GM12878 (cell line): ENCODE measurements at regions not wholly inside any gene's neighbourhood (a gene's known extent, or its start where the extent isn't known, plus 50 kb on each side); places are given as distances from the start of the nearest gene placed in this dataset.

Experiments
- ATAC-seq: fragments of 200-7000 bp; cut with Tn5 transposase; 3 replicates; pipeline ENCODE4 v1.9.1; 2020; ENCODE audit warnings: mild to moderate bottlenecking, moderate library complexity
- BruUV-seq: library from RNA; stranded (reverse); fragments of 400-500 nt; replicated peaks from 2 replicates; lab custom pipeline; 2021; lab: Mats Ljungman, UMichigan
- CTCF ChIA-PET: fragments of 300-600 bp; sonication (Branson Sonifier 250); formaldehyde crosslinking; extraction: SDS; loops from one replicate; lab custom pipeline; 2021; ENCODE audit warnings: inconsistent platforms; lab: Yijun Ruan, JAX
- POLR2A ChIA-PET: fragments of 350-600 bp; formaldehyde crosslinking; extraction: SDS; loops from one replicate; lab custom pipeline; 2021; ENCODE audit warnings: inconsistent platforms; lab: Charles Lee
- RAD21 ChIA-PET: fragments of 300-600 bp; sonication (Branson Sonifier 250); formaldehyde crosslinking; loops from one replicate; lab custom pipeline; 2023; ENCODE audit warnings: antibody characterized with exemption; ENCODE audit not compliant: unreplicated experiment; lab: Charles Lee
- SMC1A ChIA-PET: fragments of 300-600 bp; sonication (Branson Sonifier 250); formaldehyde crosslinking; loops from one replicate; lab custom pipeline; 2023; ENCODE audit not compliant: unreplicated experiment, uncharacterized antibody; lab: Charles Lee
- DNase-seq: peaks from one replicate; pipeline ENCODE4 v3.0.0-alpha.2; 2011; ENCODE audit warnings: low read depth, low spot score
- FAIRE-seq: peaks from 3 replicates; lab custom pipeline; 2011; peaks lifted over from hg19 to GRCh38; lab: Jason Lieb, UNC
- H2AFZ ChIP-seq: 2 replicates; pipeline ENCODE4 v1.6.0; 2011; ENCODE audit warnings: low read depth, low read length, control low read depth; ENCODE audit not compliant: control insufficient read depth
- H3K27ac ChIP-seq: 2 replicates; pipeline ENCODE4 v1.5.1; 2011; ENCODE audit warnings: control low read depth; ENCODE audit not compliant: control insufficient read depth, insufficient read depth
- H3K27me3 ChIP-seq, 2 experiments: replicated peaks in 1 of 2; 2 replicates each; pipeline versions ENCODE4 v1.6.0 to v1.6.1; 2011; ENCODE audit warnings: low read length in 1 of 2; ENCODE audit not compliant: control insufficient read depth in 2 of 2, insufficient read depth in 2 of 2
- H3K36me3 ChIP-seq, 2 experiments: 2 replicates each; pipeline ENCODE4 v1.5.1; 2011; ENCODE audit warnings: low read length in 1 of 2; ENCODE audit not compliant: control insufficient read depth in 2 of 2, insufficient read depth in 2 of 2
- H3K4me1 ChIP-seq: 2 replicates; pipeline ENCODE4 v1.6.1; 2011; ENCODE audit warnings: mild to moderate bottlenecking, low read length, moderate library complexity, mixed read lengths; ENCODE audit not compliant: control insufficient read depth, insufficient read depth
- H3K4me2 ChIP-seq: 2 replicates; pipeline ENCODE4 v1.6.0; 2011; ENCODE audit warnings: control low read depth; ENCODE audit not compliant: control insufficient read depth, insufficient read depth
- H3K4me3 ChIP-seq: fragments of 200-600 bp; sonication (generic); 2 replicates; pipeline ENCODE4 v1.5.1; 2016
- H3K79me2 ChIP-seq: 2 replicates; pipeline ENCODE4 v1.6.0; 2011; ENCODE audit warnings: low read length; ENCODE audit not compliant: control insufficient read depth, insufficient read depth
- H3K9ac ChIP-seq: 2 replicates; pipeline ENCODE4 v1.8.0; 2011; ENCODE audit warnings: low read length, control low read depth, mixed read lengths; ENCODE audit not compliant: control insufficient read depth, insufficient read depth
- H3K9me3 ChIP-seq: replicated peaks from 3 replicates; pipeline ENCODE4 v1.5.1; 2011; ENCODE audit warnings: mild to moderate bottlenecking, low read length; ENCODE audit not compliant: control insufficient read depth, insufficient read depth
- H4K20me1 ChIP-seq: 2 replicates; pipeline ENCODE4 v1.6.0; 2011; ENCODE audit not compliant: control insufficient read depth, insufficient read depth
- EP300 ChIP-seq, 2 experiments: fragments of 150-350 bp in 1 of 2; IDR thresholded peaks; 2 replicates each; pipeline ENCODE4 v1.6.1; 2011 to 2012; ENCODE audit warnings: low read depth in 2 of 2, low read length in 2 of 2, borderline replicate concordance in 1 of 2, improper control_type of control experiment in 1 of 2, inconsistent platforms in 1 of 2; ENCODE audit not compliant: control insufficient read depth in 1 of 2
- NR2C2 ChIP-seq: IDR thresholded peaks from 2 replicates; pipeline ENCODE4 v1.6.1; 2011; ENCODE audit warnings: borderline replicate concordance, low read depth; ENCODE audit not compliant: control insufficient read depth, insufficient read length
- WGBS: methylation state at CpG from one replicate; pipeline ENCODE4 v1.1.6; 2016; ENCODE audit warnings: low lambda C conversion rate; ENCODE audit not compliant: insufficient replicate concordance, insufficient coverage; ENCODE audit errors: missing lambda C conversion rate; 5-methylcytosine and 5-hydroxymethylcytosine counted together
- in situ Hi-C: fragments of 300-500 bp; cut with MboI; formaldehyde crosslinking; loops from 9 replicates; pipeline ENCODE4 v1.14.3; 2018; ENCODE audit warnings: mixed read lengths
- intact Hi-C: fragments of 100-400 bp; cut with micrococcal nuclease; formaldehyde crosslinking; loops from one replicate; pipeline ENCODE4 v1.14.2; 2022; ENCODE audit not compliant: unreplicated experiment
- TF ChIP-seq, protein P1 (sequence below): fragments of 450-650 bp; formaldehyde crosslinking; IDR thresholded peaks from 2 replicates; pipeline ENCODE4 v1.5.0; 2022; ENCODE audit warnings: mild to moderate bottlenecking, missing genetic modification characterization

DNA sequence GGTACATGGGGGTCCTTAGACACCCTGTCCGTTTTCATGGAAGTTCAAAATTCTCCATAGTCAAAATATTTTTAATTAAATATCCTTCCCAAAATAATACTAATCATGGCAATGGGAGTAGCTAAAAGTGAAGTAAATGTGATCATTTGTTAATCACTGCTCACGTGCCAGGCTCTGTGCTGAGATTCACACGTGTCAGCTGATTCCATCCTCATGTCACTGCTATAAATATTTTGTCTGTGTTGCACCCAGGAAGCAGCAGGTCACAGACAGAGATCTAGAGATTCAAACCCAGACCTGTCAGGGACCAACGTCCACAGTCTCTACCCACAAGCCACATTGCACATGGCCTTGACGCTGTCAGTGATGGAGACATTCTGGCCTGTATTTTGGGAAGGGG is 74.3 kb downstream of the KLHDC7A start:
- ChIA-PET SMC1A (no interaction called here), POLR2A (no interaction called here), RAD21 (no interaction called here), CTCF (interaction anchor here (2.3 kb wide), 1 partner anchor 26 kb away, joined by 27 read pairs; no protein-coding TSS in a partner anchor)
- Histone ChIP-seq H3K36me3 (no peaks in the 10 kb centered on the region), H4K20me1 (no peaks in the 10 kb centered on the region), H3K4me2 (no peak overlapping the region), H3K9ac (no peak overlapping the region), H2AFZ (no peak overlapping the region), H3K79me2 (no peaks in the 10 kb centered on the region), H3K9me3 (no peaks in the 10 kb centered on the region), H3K4me3 (no peak overlapping the region), H3K4me1 (no peaks in the 10 kb centered on the region), H3K27ac (no peak overlapping the region), H3K27me3 (peaks cover 4 to 8% of the 10 kb centered on the region in 2 experiments)
- intact Hi-C loops (no loop called here), in situ Hi-C loops (no loop called here)
- ATAC-seq (no peak), FAIRE-seq (no peak), DNase-seq (no peak)
- BruUV-seq, result no TSS peak
- TF ChIP-seq EP300 (IDR thresholded peaks at IDR 0.05; ENCODE audit: borderline replicate concordance in 1 of 2, control insufficient read depth in 1 of 2, low read depth in 2 of 2, low read length in 2 of 2) (no peak), NR2C2 (no peak)
- TF ChIP-seq, protein P1, sequence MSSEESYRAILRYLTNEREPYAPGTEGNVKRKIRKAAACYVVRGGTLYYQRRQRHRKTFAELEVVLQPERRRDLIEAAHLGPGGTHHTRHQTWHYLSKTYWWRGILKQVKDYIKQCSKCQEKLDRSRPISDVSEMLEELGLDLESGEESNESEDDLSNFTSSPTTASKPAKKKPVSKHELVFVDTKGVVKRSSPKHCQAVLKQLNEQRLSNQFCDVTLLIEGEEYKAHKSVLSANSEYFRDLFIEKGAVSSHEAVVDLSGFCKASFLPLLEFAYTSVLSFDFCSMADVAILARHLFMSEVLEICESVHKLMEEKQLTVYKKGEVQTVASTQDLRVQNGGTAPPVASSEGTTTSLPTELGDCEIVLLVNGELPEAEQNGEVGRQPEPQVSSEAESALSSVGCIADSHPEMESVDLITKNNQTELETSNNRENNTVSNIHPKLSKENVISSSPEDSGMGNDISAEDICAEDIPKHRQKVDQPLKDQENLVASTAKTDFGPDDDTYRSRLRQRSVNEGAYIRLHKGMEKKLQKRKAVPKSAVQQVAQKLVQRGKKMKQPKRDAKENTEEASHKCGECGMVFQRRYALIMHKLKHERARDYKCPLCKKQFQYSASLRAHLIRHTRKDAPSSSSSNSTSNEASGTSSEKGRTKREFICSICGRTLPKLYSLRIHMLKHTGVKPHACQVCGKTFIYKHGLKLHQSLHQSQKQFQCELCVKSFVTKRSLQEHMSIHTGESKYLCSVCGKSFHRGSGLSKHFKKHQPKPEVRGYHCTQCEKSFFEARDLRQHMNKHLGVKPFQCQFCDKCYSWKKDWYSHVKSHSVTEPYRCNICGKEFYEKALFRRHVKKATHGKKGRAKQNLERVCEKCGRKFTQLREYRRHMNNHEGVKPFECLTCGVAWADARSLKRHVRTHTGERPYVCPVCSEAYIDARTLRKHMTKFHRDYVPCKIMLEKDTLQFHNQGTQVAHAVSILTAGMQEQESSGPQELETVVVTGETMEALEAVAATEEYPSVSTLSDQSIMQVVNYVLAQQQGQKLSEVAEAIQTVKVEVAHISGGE (CRISPR knock-in tag), result no peak
- WGBS, result 8% methylated on average over 5 of the region's 5 CpGs
